Retinal pigment epithelial cell (primary cell): ENCODE measurements at regions not wholly inside any gene's neighbourhood (a gene's known extent, or its start where the extent isn't known, plus 50 kb on each side); places are given as distances from the start of the nearest gene placed in this dataset.

Experiments used
- DNase-seq: peaks from one replicate; pipeline ENCODE4 v3.0.0-alpha.2; 2010; ENCODE audit warnings: low read depth
- H3K4me3 ChIP-seq: 2 replicates; pipeline ENCODE4 v1.5.1; 2011; ENCODE audit warnings: mild to moderate bottlenecking, low read length, control low read depth, moderate library complexity
- CTCF ChIP-seq: conservative IDR thresholded peaks from 2 replicates; pipeline ENCODE4 v1.5.1; 2011; ENCODE audit warnings: low read depth, low read length, control low read depth, inconsistent platforms

- TF ChIP-seq CTCF, result no peak
- no peak overlapping the region for H3K4me3 ChIP-seq
- no peak for DNase-seq
These were observed 471.1 kb downstream of the TBC1D22A start for GRCh38 chr22:47233316-47234243.

- H3K4me3 ChIP-seq, result no peak overlapping the region
- no peak for DNase-seq
- no peak for TF ChIP-seq CTCF
These were observed 470.3 kb downstream of the TBC1D22A start for GRCh38 chr22:47232753-47233152.

GRCh38 chr22:47232197-47232596 lies 469.7 kb downstream of the TBC1D22A start:
- no peak for TF ChIP-seq CTCF
- no peak for DNase-seq
- H3K4me3 ChIP-seq, result no peak overlapping the region

- no peak for TF ChIP-seq CTCF
- H3K4me3 ChIP-seq, result no peak overlapping the region
- DNase-seq, result no peak
These were observed 469.3 kb downstream of the TBC1D22A start for GRCh38 chr22:47231759-47232158.

GRCh38 chr22:47230741-47231140 lies 468.3 kb downstream of the TBC1D22A start:
- DNase-seq, result no peak
- no peak overlapping the region for H3K4me3 ChIP-seq
- no peak for TF ChIP-seq CTCF

GRCh38 chr22:47230251-47230650 lies 467.8 kb downstream of the TBC1D22A start:
- H3K4me3 ChIP-seq, result no peak overlapping the region
- no peak for TF ChIP-seq CTCF
- DNase-seq, result no peak

- no peak overlapping the region for H3K4me3 ChIP-seq
- no peak for DNase-seq
- TF ChIP-seq CTCF, result no peak
These were observed 466.3 kb downstream of the TBC1D22A start for GRCh38 chr22:47228767-47229166.
